ENCODE measurements at regions not wholly inside any gene's neighbourhood (a gene's known extent, or its start where the extent isn't known, plus 50 kb on each side); places are given as distances from the start of the nearest gene placed in this dataset.

DNA sequence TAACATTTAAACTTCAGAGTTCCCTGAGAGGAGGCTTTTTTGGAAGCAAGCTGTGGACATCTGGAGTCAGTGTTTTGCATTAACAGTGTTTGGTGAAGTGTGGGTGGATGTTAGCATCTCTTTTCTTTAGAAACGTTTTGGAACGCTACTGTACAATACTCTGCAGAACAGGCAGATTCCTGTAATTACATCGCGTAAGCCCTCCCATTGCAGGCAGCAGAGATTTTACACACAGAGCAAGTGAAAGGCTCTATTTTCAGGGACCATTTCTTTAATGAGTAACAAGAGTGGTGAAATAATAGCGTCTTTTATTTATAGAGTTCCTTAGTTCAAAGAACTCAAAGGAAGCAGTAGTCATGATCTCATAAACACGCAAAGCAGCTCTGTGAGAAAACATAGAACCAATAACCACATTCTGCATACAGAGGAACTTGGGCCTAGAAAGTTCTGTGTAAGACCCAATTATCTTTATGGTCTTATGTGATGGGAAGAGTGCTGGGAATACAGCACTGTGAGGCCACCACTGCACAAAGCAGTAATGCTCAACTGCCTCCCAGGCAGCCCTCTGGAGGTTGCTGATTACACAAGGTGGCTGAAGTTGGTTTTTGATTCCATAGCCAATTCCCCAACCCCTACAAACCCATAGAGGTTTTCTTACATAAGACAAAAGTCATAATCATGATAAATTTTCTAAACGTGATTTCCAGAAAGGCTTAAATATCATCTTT lies 298.7 kb upstream of the EPHA5 start:
- in situ Hi-C loops (cut with HindIII; ENCODE audit: low sequenced_read_pairs) = no loop called here
- DNase-seq (ENCODE audit: low read depth) = no peak
- H3K4me3 ChIP-seq (ENCODE audit: low read depth, low read length) = no peak overlapping the region
- TF ChIP-seq, protein P1, sequence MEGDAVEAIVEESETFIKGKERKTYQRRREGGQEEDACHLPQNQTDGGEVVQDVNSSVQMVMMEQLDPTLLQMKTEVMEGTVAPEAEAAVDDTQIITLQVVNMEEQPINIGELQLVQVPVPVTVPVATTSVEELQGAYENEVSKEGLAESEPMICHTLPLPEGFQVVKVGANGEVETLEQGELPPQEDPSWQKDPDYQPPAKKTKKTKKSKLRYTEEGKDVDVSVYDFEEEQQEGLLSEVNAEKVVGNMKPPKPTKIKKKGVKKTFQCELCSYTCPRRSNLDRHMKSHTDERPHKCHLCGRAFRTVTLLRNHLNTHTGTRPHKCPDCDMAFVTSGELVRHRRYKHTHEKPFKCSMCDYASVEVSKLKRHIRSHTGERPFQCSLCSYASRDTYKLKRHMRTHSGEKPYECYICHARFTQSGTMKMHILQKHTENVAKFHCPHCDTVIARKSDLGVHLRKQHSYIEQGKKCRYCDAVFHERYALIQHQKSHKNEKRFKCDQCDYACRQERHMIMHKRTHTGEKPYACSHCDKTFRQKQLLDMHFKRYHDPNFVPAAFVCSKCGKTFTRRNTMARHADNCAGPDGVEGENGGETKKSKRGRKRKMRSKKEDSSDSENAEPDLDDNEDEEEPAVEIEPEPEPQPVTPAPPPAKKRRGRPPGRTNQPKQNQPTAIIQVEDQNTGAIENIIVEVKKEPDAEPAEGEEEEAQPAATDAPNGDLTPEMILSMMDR (IDR thresholded peaks at IDR 0.05; ENCODE audit: low read depth, low read length, missing control alignments) = no peak

DNA sequence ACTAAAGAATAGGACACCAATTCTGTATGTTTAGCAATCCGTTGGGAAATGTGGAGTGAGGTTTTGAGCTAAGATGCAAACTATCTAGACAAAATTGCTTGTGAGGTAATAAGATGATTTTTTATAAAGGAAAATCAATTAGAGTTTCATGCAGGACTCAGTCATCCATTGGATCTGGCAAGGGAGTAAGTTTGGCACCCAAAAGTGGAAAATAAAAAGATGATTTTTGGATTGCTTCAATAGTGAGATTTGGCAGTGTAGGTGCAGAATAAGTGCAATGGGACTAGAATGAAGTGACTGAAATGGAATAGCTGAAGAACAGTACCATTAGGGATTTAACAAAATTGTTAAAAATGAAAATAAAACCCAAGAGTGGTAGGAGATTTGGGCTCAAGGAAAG lies 290.5 kb upstream of the EPHA5 start:
- no peak for DNase-seq (ENCODE audit: low read depth)
- TF ChIP-seq, protein P1 (IDR thresholded peaks at IDR 0.05; ENCODE audit: low read depth, low read length, missing control alignments) = no peak
- in situ Hi-C loops (cut with HindIII; ENCODE audit: low sequenced_read_pairs) = no loop called here
- no peak overlapping the region for H3K4me3 ChIP-seq (ENCODE audit: low read depth, low read length)

- TF ChIP-seq, protein P1 (IDR thresholded peaks at IDR 0.05; ENCODE audit: low read depth, low read length, missing control alignments) = no peak
- in situ Hi-C loops (cut with HindIII; ENCODE audit: low sequenced_read_pairs) = no loop called here
- H3K4me3 ChIP-seq (ENCODE audit: low read depth, low read length) = no peak overlapping the region
- DNase-seq (ENCODE audit: low read depth) = no peak
Observed at GRCh38 chr4:65954416-65954815, 284.1 kb upstream of the EPHA5 start.

DNA sequence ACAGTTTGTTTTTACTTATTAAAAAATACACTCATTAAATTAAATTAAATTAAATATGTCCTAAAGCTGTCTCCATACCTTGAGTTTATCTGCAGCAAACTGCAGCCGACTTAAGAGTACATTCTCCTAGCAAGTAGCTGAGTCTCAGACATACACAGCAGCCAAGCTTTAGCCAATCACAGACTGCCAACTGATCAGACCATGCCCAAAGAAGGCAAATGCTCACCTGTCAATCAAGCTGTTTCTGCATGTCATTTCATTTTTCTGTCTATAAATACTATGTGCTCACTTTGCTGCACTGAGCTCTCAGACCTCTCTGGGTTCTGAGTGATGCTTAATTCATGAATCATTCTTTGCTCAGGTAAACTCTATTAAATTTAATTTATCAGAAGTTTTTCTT lies 280.9 kb upstream of the EPHA5 start:
- TF ChIP-seq, protein P1 (IDR thresholded peaks at IDR 0.05; ENCODE audit: low read depth, low read length, missing control alignments) = no peak
- DNase-seq (ENCODE audit: low read depth) = no peak
- H3K4me3 ChIP-seq (ENCODE audit: low read depth, low read length) = no peak overlapping the region
- in situ Hi-C loops (cut with HindIII; ENCODE audit: low sequenced_read_pairs) = no loop called here

DNA sequence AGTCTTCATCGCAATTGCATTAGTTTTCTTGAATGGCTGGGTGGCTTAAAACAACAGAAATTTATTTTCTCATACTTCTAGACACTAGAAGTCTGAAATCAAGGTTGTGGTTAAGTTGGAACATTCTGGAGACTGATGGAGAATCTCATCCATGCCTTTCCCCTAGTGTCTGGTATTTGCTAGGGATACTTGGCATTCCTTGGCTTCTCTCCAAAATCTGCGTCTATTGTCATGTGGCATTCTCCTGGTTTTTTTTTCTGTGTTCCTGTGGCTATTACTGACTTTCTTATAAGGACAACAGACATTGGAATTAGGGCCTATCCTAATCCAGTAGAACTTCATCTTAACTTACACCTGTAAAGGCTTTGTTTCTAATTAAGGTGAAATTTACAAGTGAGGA lies 272.8 kb upstream of the EPHA5 start:
- peak; percentile 69 for DNase-seq (ENCODE audit: low read depth)
- in situ Hi-C loops (cut with HindIII; ENCODE audit: low sequenced_read_pairs) = no loop called here
- H3K4me3 ChIP-seq (ENCODE audit: low read depth, low read length) = no peak overlapping the region
- TF ChIP-seq, protein P1 (IDR thresholded peaks at IDR 0.05; ENCODE audit: low read depth, low read length, missing control alignments) = peak; percentile 31

DNA sequence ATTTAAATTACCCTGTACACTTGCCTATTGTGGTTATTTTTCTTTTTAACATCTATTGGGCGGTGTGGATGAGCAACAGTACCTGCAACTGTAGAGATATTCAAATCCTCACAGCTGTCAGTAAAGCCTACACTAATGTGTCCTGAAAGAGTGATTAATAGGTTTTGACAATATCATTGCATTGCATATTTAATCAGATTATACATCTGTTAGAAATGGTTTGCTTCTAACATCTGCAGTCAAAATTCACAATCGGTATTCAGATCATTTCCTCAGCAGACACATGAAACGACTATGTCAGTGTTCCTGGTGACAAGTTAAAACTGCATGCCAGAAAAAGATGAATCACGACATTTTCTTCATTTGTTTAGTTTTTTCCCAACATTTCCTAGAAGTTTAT lies 254.6 kb upstream of the EPHA5 start:
- no peak for DNase-seq (ENCODE audit: low read depth)
- H3K4me3 ChIP-seq (ENCODE audit: low read depth, low read length) = no peak overlapping the region
- in situ Hi-C loops (cut with HindIII; ENCODE audit: low sequenced_read_pairs) = no loop called here
- TF ChIP-seq, protein P1 (IDR thresholded peaks at IDR 0.05; ENCODE audit: low read depth, low read length, missing control alignments) = no peak

All from astrocyte of the cerebellum (primary cell).